Endothelial cell (in vitro differentiated cells): ENCODE measurements at regions not wholly inside any gene's neighbourhood (a gene's known extent, or its start where the extent isn't known, plus 50 kb on each side); places are given as distances from the start of the nearest gene placed in this dataset.
A peak's percentile ranks its signal among the peaks of the same experiment; 100 is the strongest.

Experiments
- DNase-seq: peaks from one replicate; pipeline ENCODE4 v3.0.0; 2021; ENCODE audit warnings: low spot score
- H3K27ac Mint-ChIP-seq: one replicate; pipeline ENCODE4 v1.8.0; 2021; ENCODE audit warnings: mixed read lengths, inconsistent platforms; ENCODE audit not compliant: unreplicated experiment
- H3K27me3 Mint-ChIP-seq: one replicate; pipeline ENCODE4 v1.8.0; 2021; ENCODE audit warnings: mild to moderate bottlenecking, moderate library complexity, mixed read lengths, inconsistent platforms; ENCODE audit not compliant: unreplicated experiment
- H3K36me3 Mint-ChIP-seq: one replicate; pipeline ENCODE4 v1.8.0; 2021; ENCODE audit warnings: mild to moderate bottlenecking, low read depth, mixed read lengths, inconsistent platforms; ENCODE audit not compliant: unreplicated experiment
- H3K4me1 Mint-ChIP-seq: one replicate; pipeline ENCODE4 v1.8.0; 2021; ENCODE audit warnings: mild to moderate bottlenecking, mixed read lengths, inconsistent platforms; ENCODE audit not compliant: unreplicated experiment
- H3K4me3 Mint-ChIP-seq: one replicate; pipeline ENCODE4 v1.8.0; 2021; ENCODE audit warnings: mild to moderate bottlenecking, mixed read lengths, inconsistent platforms; ENCODE audit not compliant: unreplicated experiment
- H3K9me3 Mint-ChIP-seq: one replicate; pipeline ENCODE4 v1.8.0; 2021; ENCODE audit warnings: mixed read lengths, inconsistent platforms; ENCODE audit not compliant: unreplicated experiment
- CTCF ChIP-seq: fragments of 200-600 bp; sonication (generic); IDR thresholded peaks from one replicate; pipeline ENCODE4 v1.5.0; 2021; ENCODE audit warnings: antibody characterized with exemption; ENCODE audit not compliant: unreplicated experiment

GRCh38 chr16:65576631-65577030, 454.8 kb upstream of the CDH11 start:
- H3K9me3 Mint-ChIP-seq, result no peaks in the 10 kb centered on the region
- DNase-seq, result peak; percentile 14
- peaks cover 4% of the 10 kb centered on the region for H3K4me1 Mint-ChIP-seq
- H3K27me3 Mint-ChIP-seq, result peaks cover 2% of the 10 kb centered on the region
- no peaks in the 10 kb centered on the region for H3K36me3 Mint-ChIP-seq
- H3K4me3 Mint-ChIP-seq, result no peak overlapping the region
- H3K27ac Mint-ChIP-seq, result no peak overlapping the region
- no peak for TF ChIP-seq CTCF

GRCh38 chr16:65576139-65576538, 454.3 kb upstream of the CDH11 start:
- DNase-seq, result no peak
- H3K36me3 Mint-ChIP-seq, result no peaks in the 10 kb centered on the region
- TF ChIP-seq CTCF, result no peak
- H3K27me3 Mint-ChIP-seq, result peaks cover 2% of the 10 kb centered on the region
- H3K9me3 Mint-ChIP-seq, result no peaks in the 10 kb centered on the region
- H3K4me3 Mint-ChIP-seq, result no peak overlapping the region
- no peak overlapping the region for H3K27ac Mint-ChIP-seq
- peaks cover 4% of the 10 kb centered on the region for H3K4me1 Mint-ChIP-seq

DNA sequence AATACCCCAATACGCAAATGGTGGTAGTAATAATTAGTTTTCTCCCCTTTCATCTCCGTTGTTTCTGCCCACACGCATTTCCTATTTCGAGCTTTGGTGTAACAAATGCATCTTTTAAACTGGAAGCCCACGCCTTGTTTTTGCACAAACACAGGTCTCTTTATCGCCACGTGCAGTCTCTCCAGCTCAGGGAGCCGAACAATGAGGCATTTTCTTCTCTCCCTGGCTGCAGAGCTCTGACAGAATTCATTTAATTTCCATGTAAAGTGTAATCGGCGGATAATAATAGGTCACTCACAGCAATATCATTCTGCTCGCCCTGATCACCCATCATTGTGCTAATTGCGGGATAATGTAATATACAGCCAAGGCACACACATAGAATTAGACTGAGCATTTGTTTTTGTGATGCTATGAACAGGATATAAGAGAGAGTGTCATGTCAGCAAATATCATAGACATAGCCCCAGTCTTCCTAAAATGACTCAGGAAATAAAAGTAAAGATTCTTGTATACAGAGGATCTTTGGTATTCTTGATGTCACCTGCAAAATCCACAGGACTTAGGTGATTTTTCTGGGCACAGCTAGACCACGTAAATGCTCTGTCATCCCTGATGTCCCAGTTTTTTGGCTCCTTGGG, 452.6 kb upstream of the CDH11 start:
- peaks cover 2% of the 10 kb centered on the region for H3K27me3 Mint-ChIP-seq
- no peak overlapping the region for H3K27ac Mint-ChIP-seq
- H3K4me3 Mint-ChIP-seq, result no peak overlapping the region
- H3K4me1 Mint-ChIP-seq, result peaks cover 4% of the 10 kb centered on the region
- no peak for TF ChIP-seq CTCF
- DNase-seq, result no peak
- H3K36me3 Mint-ChIP-seq, result no peaks in the 10 kb centered on the region
- no peaks in the 10 kb centered on the region for H3K9me3 Mint-ChIP-seq

DNA sequence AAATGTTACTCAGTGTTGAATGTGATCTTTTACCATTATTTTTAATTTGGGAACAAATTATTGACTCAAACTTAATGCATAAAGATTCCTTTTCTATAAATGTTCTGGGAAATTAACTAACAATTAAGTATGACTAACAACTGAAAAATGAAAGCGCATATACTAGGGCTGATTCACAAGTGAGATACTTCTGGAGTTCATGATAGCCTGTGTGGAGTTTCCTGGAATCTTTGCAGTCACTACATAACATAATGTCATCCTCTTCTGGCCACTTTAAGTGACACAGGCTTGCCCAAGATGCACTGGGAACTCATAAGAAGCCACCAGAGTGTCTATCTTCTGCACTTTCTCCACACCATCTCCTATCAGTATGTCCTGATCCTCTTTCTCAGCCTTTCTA, 450.3 kb upstream of the CDH11 start:
- H3K4me3 Mint-ChIP-seq, result no peak overlapping the region
- no peaks in the 10 kb centered on the region for H3K27me3 Mint-ChIP-seq
- no peaks in the 10 kb centered on the region for H3K36me3 Mint-ChIP-seq
- no peaks in the 10 kb centered on the region for H3K9me3 Mint-ChIP-seq
- no peak for TF ChIP-seq CTCF
- H3K27ac Mint-ChIP-seq, result no peak overlapping the region
- DNase-seq, result no peak
- H3K4me1 Mint-ChIP-seq, result no peaks in the 10 kb centered on the region

DNA sequence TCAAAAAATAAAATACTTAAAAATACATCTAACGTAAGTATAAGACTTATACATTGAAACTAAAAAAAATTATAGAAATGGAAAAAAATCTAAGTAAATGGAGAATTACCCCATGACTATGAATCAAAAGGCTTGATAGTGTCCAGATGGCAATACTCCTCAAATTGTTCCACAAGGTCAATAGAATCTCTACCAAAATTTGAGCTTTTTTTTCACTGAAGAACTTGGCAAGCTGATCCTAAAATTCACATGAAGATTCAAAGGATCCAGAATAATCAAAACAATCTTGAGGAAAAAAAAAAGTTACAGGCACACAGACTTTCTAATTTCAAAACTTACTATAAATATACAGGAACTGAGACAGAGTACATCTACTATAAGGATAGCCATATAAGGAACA, 448.4 kb upstream of the CDH11 start:
- TF ChIP-seq CTCF, result no peak
- no peak for DNase-seq
- no peak overlapping the region for H3K27ac Mint-ChIP-seq
- no peaks in the 10 kb centered on the region for H3K4me1 Mint-ChIP-seq
- no peaks in the 10 kb centered on the region for H3K27me3 Mint-ChIP-seq
- no peaks in the 10 kb centered on the region for H3K36me3 Mint-ChIP-seq
- H3K9me3 Mint-ChIP-seq, result no peaks in the 10 kb centered on the region
- H3K4me3 Mint-ChIP-seq, result no peak overlapping the region
